Ishikawa (cell line): ENCODE measurements at regions not wholly inside any gene's neighbourhood (a gene's known extent, or its start where the extent isn't known, plus 50 kb on each side); places are given as distances from the start of the nearest gene placed in this dataset.

Source experiments
- CEBPB ChIP-seq: IDR thresholded peaks from 2 replicates; pipeline ENCODE4 v1.6.1; 2012
- CREB1 ChIP-seq: IDR thresholded peaks from 2 replicates; pipeline ENCODE4 v1.6.1; 2012; ENCODE audit warnings: low read depth
- EGR1 ChIP-seq: IDR thresholded peaks from 2 replicates; pipeline ENCODE4 v1.6.1; 2012
- EP300 ChIP-seq: IDR thresholded peaks from 2 replicates; pipeline ENCODE4 v1.6.1; 2012; ENCODE audit warnings: borderline replicate concordance
- FOXM1 ChIP-seq: IDR thresholded peaks from 2 replicates; pipeline ENCODE4 v1.6.1; 2012; ENCODE audit warnings: low read depth, borderline replicate concordance
- MAX ChIP-seq: IDR thresholded peaks from 2 replicates; pipeline ENCODE4 v1.6.1; 2012
- NFIC ChIP-seq: IDR thresholded peaks from 2 replicates; pipeline ENCODE4 v1.6.1; 2012
- RAD21 ChIP-seq: IDR thresholded peaks from 2 replicates; pipeline ENCODE4 v1.6.1; 2012; ENCODE audit warnings: low read depth
- REST ChIP-seq: IDR thresholded peaks from 2 replicates; pipeline ENCODE4 v1.6.1; 2012; ENCODE audit warnings: low read depth, mild to moderate bottlenecking
- TAF1 ChIP-seq: IDR thresholded peaks from 2 replicates; pipeline ENCODE4 v1.6.1; 2012; ENCODE audit warnings: low read depth, mild to moderate bottlenecking
- TCF12 ChIP-seq: IDR thresholded peaks from 2 replicates; pipeline ENCODE4 v1.6.1; 2012; ENCODE audit warnings: low read depth
- TEAD4 ChIP-seq: IDR thresholded peaks from 2 replicates; pipeline ENCODE4 v1.6.1; 2012
- USF1 ChIP-seq: IDR thresholded peaks from 2 replicates; pipeline ENCODE4 v1.6.1; 2012
- YY1 ChIP-seq: IDR thresholded peaks from 2 replicates; pipeline ENCODE4 v1.6.1; 2012; ENCODE audit warnings: low read depth
- ZBTB7A ChIP-seq: IDR thresholded peaks from 2 replicates; pipeline ENCODE4 v1.6.1; 2012; ENCODE audit warnings: low read depth

DNA sequence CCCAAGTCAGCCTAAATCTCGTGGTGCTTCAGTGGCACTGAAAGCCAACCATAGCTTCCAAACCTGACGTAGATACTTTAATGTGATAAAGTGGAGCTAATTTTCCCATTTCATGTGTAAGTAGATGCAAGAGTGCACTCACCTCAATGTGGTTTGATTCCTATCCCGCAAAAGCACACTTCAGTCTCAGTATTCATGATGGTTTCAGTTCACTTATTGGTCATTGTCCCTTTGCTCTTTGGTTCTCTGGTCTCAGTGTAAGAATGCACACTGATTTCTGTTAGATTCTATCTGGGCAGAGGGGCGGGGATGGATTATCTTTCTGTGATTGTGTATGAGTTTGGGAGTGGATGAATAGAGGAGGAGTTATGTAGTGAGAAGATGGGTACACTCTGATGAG lies 340.6 kb downstream of the KCNRG start:
- TF ChIP-seq TEAD4 (no peak), YY1 (no peak), REST (no peak), RAD21 (no peak), TAF1 (no peak), EP300 (no peak), CREB1 (no peak), FOXM1 (no peak), NFIC (no peak), MAX (no peak), ZBTB7A (no peak), TCF12 (no peak), CEBPB (no peak), EGR1 (no peak), USF1 (no peak)

DNA sequence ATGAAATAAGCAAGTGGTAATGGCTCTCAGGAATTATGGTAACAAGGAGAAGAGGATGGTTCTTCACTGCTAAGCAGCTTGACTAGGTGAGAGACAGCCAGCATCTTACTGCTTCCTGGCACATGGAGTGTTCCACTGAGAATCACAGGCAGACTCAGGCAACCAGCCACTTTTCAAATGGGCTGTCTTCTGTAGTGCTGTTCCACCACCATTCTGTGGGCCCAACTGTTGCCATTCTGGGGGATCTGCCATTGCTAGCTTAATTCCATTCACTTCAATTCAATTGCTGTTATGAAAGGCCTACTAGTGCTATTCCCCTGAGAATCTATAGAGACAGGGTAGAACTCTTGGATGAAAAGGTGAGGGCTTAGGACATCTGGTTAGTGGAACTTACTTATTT lies 341.9 kb downstream of the KCNRG start:
- TF ChIP-seq TEAD4 (no peak), RAD21 (no peak), EP300 (no peak), TAF1 (no peak), USF1 (no peak), ZBTB7A (no peak), FOXM1 (no peak), CREB1 (no peak), NFIC (no peak), REST (no peak)

GRCh38 chr13:50357586-50358118 lies 342.4 kb downstream of the KCNRG start:
- TF ChIP-seq TEAD4: peak; percentile 54
- TF ChIP-seq CREB1: peak; percentile 25; the same call in 1 of the 2 replicates
- peak; percentile 56 for TF ChIP-seq EP300
- peak; percentile 74 for TF ChIP-seq NFIC
- TF ChIP-seq MAX: peak; percentile 57; the same call in 1 of the 2 replicates
- TF ChIP-seq RAD21: peak; percentile 26; the same call in 1 of the 2 replicates
- peak; percentile 48; the same call in 1 of the 2 replicates for TF ChIP-seq CEBPB
- no peak for TF ChIP-seq YY1
- no peak for TF ChIP-seq USF1
- TF ChIP-seq TAF1: no peak
- peak; percentile 43; the same call in 1 of the 2 replicates for TF ChIP-seq FOXM1
- peak; percentile 73 for TF ChIP-seq TCF12

GRCh38 chr13:50358231-50359040 lies 343.2 kb downstream of the KCNRG start:
- TF ChIP-seq EGR1 (no peak), CEBPB (no peak), ZBTB7A (no peak), REST (no peak), YY1 (no peak), NFIC (no peak), TAF1 (no peak), EP300 (no peak), CREB1 (no peak), MAX (no peak)
